Breast epithelium (tissue), 3 donors: ENCODE measurements at regions not wholly inside any gene's neighbourhood (a gene's known extent, or its start where the extent isn't known, plus 50 kb on each side); places are given as distances from the start of the nearest gene placed in this dataset.

Experiments used
- POLR2A ChIP-seq: fragments of 450-650 bp; IDR thresholded peaks from one replicate; pipeline ENCODE4 v1.6.1; 2016; ENCODE audit warnings: antibody characterized with exemption, mild to moderate bottlenecking, moderate library complexity
- POLR2AphosphoS5 ChIP-seq, 3 donors: sonication (generic); formaldehyde crosslinking; IDR thresholded peaks; one replicate each; pipeline ENCODE4 v1.6.1; 2017; ENCODE audit warnings: antibody characterized with exemption in 3 of 3
- TF ChIP-seq, protein P1 (sequence below), 3 donors: fragments of 450-650 bp; IDR thresholded peaks; one replicate each; pipeline ENCODE4 v1.5.1; 2016 to 2017; ENCODE audit warnings: antibody characterized with exemption in 3 of 3, mild to moderate bottlenecking in 3 of 3, moderate library complexity in 3 of 3

DNA sequence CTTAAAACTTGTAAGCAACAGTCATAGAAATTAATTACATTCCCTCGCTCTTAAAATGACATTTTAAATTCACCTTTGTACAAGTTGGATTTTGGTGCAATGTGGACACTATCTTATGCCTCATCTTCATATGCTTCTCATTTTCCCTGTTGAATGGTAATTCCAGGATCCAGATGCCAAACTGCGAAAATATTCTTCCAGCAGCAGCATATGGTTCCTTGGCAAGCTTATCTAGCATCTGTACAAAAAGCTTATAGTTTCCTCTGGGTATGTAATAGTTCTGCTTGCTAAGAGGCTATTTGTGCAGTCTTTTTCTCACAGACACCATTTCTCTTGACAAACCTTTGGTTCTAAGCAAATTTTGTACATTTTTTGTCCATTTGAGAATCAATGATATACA is 2079.7 kb upstream of the AGA start:
- TF ChIP-seq, protein P1, sequence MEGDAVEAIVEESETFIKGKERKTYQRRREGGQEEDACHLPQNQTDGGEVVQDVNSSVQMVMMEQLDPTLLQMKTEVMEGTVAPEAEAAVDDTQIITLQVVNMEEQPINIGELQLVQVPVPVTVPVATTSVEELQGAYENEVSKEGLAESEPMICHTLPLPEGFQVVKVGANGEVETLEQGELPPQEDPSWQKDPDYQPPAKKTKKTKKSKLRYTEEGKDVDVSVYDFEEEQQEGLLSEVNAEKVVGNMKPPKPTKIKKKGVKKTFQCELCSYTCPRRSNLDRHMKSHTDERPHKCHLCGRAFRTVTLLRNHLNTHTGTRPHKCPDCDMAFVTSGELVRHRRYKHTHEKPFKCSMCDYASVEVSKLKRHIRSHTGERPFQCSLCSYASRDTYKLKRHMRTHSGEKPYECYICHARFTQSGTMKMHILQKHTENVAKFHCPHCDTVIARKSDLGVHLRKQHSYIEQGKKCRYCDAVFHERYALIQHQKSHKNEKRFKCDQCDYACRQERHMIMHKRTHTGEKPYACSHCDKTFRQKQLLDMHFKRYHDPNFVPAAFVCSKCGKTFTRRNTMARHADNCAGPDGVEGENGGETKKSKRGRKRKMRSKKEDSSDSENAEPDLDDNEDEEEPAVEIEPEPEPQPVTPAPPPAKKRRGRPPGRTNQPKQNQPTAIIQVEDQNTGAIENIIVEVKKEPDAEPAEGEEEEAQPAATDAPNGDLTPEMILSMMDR (IDR thresholded peaks at IDR 0.05): no peak
- TF ChIP-seq POLR2AphosphoS5 (IDR thresholded peaks at IDR 0.05) (no peak), POLR2A (no peak)
